Thymus (tissue), 11 donors: ENCODE measurements at regions not wholly inside any gene's neighbourhood (a gene's known extent, or its start where the extent isn't known, plus 50 kb on each side); places are given as distances from the start of the nearest gene placed in this dataset.

ENCODE experiments used
- DNase-seq, 9 donors: peaks; one replicate each; pipeline ENCODE4 v3.0.0-alpha.2; 2013; ENCODE audit warnings: low spot score in 9 of 9, low read depth in 6 of 9, missing footprints in 1 of 9
- H3K27ac ChIP-seq, 2 donors: one replicate each; pipeline ENCODE4 v1.5.1; 2013; ENCODE audit warnings: control low read depth in 1 of 2, low read depth in 1 of 2, low read length in 1 of 2, mild to moderate bottlenecking in 1 of 2, moderate library complexity in 1 of 2
- H3K27me3 ChIP-seq, 2 donors: one replicate each; pipeline ENCODE4 v1.5.1; 2013; ENCODE audit warnings: low read length in 1 of 2; ENCODE audit not compliant: control insufficient read depth in 2 of 2, insufficient read depth in 1 of 2
- H3K36me3 ChIP-seq, 2 donors: one replicate each; pipeline ENCODE4 v1.5.1; 2013; ENCODE audit warnings: low read length in 1 of 2, mild to moderate bottlenecking in 1 of 2, moderate library complexity in 1 of 2; ENCODE audit not compliant: control insufficient read depth in 2 of 2, insufficient read depth in 2 of 2
- H3K4me1 ChIP-seq, 2 donors: one replicate each; pipeline ENCODE4 v1.5.1; 2013; ENCODE audit warnings: low read length in 2 of 2; ENCODE audit not compliant: control insufficient read depth in 2 of 2, insufficient read depth in 2 of 2
- H3K4me3 ChIP-seq, 2 donors: one replicate each; pipeline ENCODE4 v1.5.1; 2013; ENCODE audit warnings: low read length in 2 of 2, control low read depth in 1 of 2, mild to moderate bottlenecking in 1 of 2
- H3K9me3 ChIP-seq, 2 donors: one replicate each; pipeline ENCODE4 v1.5.1; 2013; ENCODE audit warnings: low read length in 1 of 2, mild to moderate bottlenecking in 1 of 2; ENCODE audit not compliant: control insufficient read depth in 2 of 2, insufficient read depth in 1 of 2
- WGBS: extraction: QIAGEN DNeasy Blood & Tissue Kit; methylation state at CpG from one replicate; pipeline ENCODE4 v1.1.7; 2013; 5-methylcytosine and 5-hydroxymethylcytosine counted together
- donor health status: healthy.

DNA sequence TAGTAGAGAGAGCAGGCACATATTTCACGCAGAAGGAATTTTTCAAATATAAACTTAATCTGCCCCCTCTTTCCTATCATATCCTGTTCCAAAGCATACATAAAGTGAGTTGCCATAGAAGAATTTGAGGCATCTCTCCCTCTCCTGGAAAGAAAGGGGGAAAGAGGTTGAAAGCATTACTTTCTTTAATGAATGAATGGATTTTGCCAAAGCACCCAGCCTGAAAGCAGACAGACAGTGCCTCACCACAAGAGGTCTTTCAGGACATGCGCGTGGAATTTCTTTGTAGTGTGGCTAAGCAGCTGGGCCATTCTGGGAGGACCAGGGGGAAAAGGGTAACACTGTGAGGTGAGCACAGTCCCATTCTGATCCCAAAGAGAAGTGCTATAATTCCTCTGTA lies 651.4 kb downstream of the IQCM start:
- no peaks in the 10 kb centered on the region for H3K9me3 ChIP-seq
- no peak overlapping the region for H3K27ac ChIP-seq
- H3K4me3 ChIP-seq, result no peak overlapping the region
- DNase-seq, result no peak
- no peaks in the 10 kb centered on the region for H3K36me3 ChIP-seq
- 73% methylated on average over 3 of the region's 3 CpGs for WGBS
- H3K27me3 ChIP-seq, result no peaks in the 10 kb centered on the region
- H3K4me1 ChIP-seq, result no peaks in the 10 kb centered on the region

GRCh38 chr4:149161247-149161646 lies 654.4 kb downstream of the IQCM start:
- DNase-seq, result no peak
- no peaks in the 10 kb centered on the region for H3K4me1 ChIP-seq

GRCh38 chr4:149160370-149160769 lies 655.3 kb downstream of the IQCM start:
- Histone ChIP-seq H3K4me1 (no peaks in the 10 kb centered on the region), H3K27ac (no peak overlapping the region), H3K4me3 (no peak overlapping the region), H3K36me3 (no peaks in the 10 kb centered on the region), H3K9me3 (no peaks in the 10 kb centered on the region), H3K27me3 (no peaks in the 10 kb centered on the region)
- DNase-seq, result no peak
- 71% methylated on average over 2 of the region's 2 CpGs for WGBS

More at GRCh38 chr4:149161247-149161646, 654.4 kb downstream of the IQCM start:
- Histone ChIP-seq H3K27me3 (no peaks in the 10 kb centered on the region), H3K36me3 (no peaks in the 10 kb centered on the region), H3K9me3 (no peaks in the 10 kb centered on the region), H3K27ac (no peak overlapping the region), H3K4me3 (no peak overlapping the region)

- H3K27ac ChIP-seq, result no peak overlapping the region
- no peaks in the 10 kb centered on the region for H3K27me3 ChIP-seq
- WGBS, result 61% methylated on average over 3 of the region's 3 CpGs
- H3K4me3 ChIP-seq, result no peak overlapping the region
- DNase-seq, result no peak
- no peaks in the 10 kb centered on the region for H3K36me3 ChIP-seq
- H3K9me3 ChIP-seq, result no peaks in the 10 kb centered on the region
- H3K4me1 ChIP-seq, result no peaks in the 10 kb centered on the region
These were observed 656.8 kb downstream of the IQCM start for GRCh38 chr4:149158817-149159216.

- DNase-seq, result no peak
- H3K9me3 ChIP-seq, result no peaks in the 10 kb centered on the region
These were observed 669.8 kb downstream of the IQCM start for GRCh38 chr4:149145803-149146202.

GRCh38 chr4:149144060-149144459 lies 671.6 kb downstream of the IQCM start:
- no peak overlapping the region for H3K4me3 ChIP-seq
- no peaks in the 10 kb centered on the region for H3K9me3 ChIP-seq
- WGBS, result 51% methylated on average over 1 of the region's 1 CpG
- H3K27me3 ChIP-seq, result no peaks in the 10 kb centered on the region
- no peak overlapping the region for H3K27ac ChIP-seq
- H3K36me3 ChIP-seq, result no peaks in the 10 kb centered on the region
- H3K4me1 ChIP-seq, result no peaks in the 10 kb centered on the region
- DNase-seq, result no peak

More at GRCh38 chr4:149145803-149146202, 669.8 kb downstream of the IQCM start:
- H3K4me3 ChIP-seq, result no peak overlapping the region
- no peaks in the 10 kb centered on the region for H3K36me3 ChIP-seq
- H3K27ac ChIP-seq, result no peak overlapping the region
- no peaks in the 10 kb centered on the region for H3K27me3 ChIP-seq
- WGBS, result 85% methylated on average over 2 of the region's 2 CpGs
- no peaks in the 10 kb centered on the region for H3K4me1 ChIP-seq

DNA sequence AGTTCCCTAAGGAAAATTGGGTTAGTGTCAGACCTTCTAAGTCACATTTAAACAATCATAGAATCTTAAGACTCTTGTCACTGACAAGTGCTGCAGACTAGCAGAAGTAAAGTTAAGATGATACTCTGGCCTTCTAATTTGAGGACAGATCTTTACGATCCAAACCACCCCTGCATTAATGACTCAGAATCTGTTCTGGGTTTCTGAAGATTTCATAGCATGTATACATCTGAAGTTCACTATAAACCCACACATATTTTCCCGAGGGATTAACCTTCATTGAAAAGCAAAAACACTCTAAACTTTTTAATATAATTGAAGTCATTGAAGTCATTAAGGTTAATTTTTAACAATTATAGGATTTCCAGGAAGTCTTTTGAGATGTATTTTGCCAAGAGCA lies 674.3 kb downstream of the IQCM start:
- H3K27me3 ChIP-seq, result no peaks in the 10 kb centered on the region

GRCh38 chr4:149140841-149141240 lies 674.8 kb downstream of the IQCM start:
- Histone ChIP-seq H3K27ac (no peak overlapping the region), H3K36me3 (no peaks in the 10 kb centered on the region), H3K4me1 (no peaks in the 10 kb centered on the region), H3K27me3 (no peaks in the 10 kb centered on the region), H3K4me3 (no peak overlapping the region), H3K9me3 (no peaks in the 10 kb centered on the region)
- WGBS, result 89% methylated on average over 2 of the region's 2 CpGs
- no peak for DNase-seq

More for the DNA sequence above, 674.3 kb downstream of the IQCM start:
- Histone ChIP-seq H3K36me3 (no peaks in the 10 kb centered on the region), H3K27ac (no peak overlapping the region), H3K4me1 (no peaks in the 10 kb centered on the region), H3K4me3 (no peak overlapping the region), H3K9me3 (no peaks in the 10 kb centered on the region)
- 91% methylated on average over 2 of the region's 2 CpGs for WGBS
- no peak for DNase-seq

DNA sequence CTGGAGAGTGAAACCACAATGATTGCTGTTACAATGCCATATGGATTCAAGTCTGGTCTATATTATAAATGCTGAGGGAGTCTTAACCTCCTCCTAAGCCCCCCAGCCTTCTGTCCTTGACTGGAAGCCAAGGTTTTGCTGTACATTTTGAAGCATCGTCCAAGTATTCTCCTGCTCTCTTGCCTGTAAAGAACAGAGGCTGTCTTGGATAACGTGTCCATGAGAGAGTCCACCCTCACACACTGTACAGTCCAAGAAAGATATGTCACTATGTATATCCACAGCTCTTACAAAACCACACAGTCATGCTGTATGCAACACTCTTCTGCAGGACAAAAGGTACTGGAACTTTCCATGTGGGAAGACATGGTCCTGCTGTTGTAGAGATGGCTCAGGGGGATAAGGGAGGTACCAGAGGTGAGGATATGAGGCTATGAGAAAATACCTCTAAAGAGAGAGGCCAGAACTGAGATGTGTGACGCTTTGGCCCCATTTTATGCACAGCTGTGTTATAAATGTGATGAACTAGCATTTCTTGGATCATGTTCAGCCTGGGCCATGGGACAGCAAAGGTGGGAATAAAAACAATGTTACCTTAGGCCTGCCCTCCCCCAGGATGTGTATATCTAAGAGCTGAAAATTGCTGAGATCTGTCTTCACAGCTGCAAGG lies 678.6 kb downstream of the IQCM start:
- Histone ChIP-seq H3K27me3 (no peaks in the 10 kb centered on the region), H3K27ac (no peak overlapping the region), H3K4me3 (no peak overlapping the region), H3K9me3 (peaks cover 0 to 3% of the 10 kb centered on the region in 2 donors), H3K36me3 (no peaks in the 10 kb centered on the region), H3K4me1 (no peaks in the 10 kb centered on the region)
- DNase-seq, result no peak
- 90% methylated on average over 3 of the region's 3 CpGs for WGBS
